ENCODE measurements at regions not wholly inside any gene's neighbourhood (a gene's known extent, or its start where the extent isn't known, plus 50 kb on each side); places are given as distances from the start of the nearest gene placed in this dataset.

DNA sequence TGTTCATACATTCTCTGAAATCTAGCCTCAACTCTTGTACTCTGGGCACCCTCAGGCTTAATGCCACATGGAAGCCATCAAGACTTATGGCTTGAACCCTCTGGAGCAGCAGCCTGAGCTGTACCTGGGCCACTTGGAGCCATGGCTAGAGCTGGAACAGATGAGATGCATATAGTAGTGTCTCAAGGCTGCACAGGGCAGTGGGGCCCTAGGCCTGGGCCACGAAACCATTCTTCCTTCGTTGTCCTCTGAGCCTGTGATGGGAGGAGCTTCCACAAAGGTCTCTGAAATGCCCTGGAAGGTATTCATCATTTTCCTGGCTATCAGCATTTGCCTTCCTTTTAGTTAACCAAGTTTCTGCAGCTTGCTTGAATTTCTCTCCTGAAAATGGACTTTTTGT, 1427.2 kb upstream of the PCDH10 start:
- TF ChIP-seq POLR2A (IDR thresholded peaks at IDR 0.05; ENCODE audit: low read depth, low read length): no peak
- no peak for TF ChIP-seq POLR2AphosphoS5 (IDR thresholded peaks at IDR 0.05; ENCODE audit: low read depth, low read length)
- no peak for TF ChIP-seq SPI1 (IDR thresholded peaks at IDR 0.05; ENCODE audit: low read depth, low read length)
- TF ChIP-seq TAF1 (IDR thresholded peaks at IDR 0.05; ENCODE audit: low read depth, low read length): no peak
- no peak for TF ChIP-seq PAX5 (IDR thresholded peaks at IDR 0.05; ENCODE audit: insufficient read depth, low read length, severe bottlenecking)
- no peak for TF ChIP-seq POU2F2 (IDR thresholded peaks at IDR 0.05; ENCODE audit: low read depth, low read length)

Data from GM12891 (cell line).